ENCODE measurements at regions not wholly inside any gene's neighbourhood (a gene's known extent, or its start where the extent isn't known, plus 50 kb on each side); places are given as distances from the start of the nearest gene placed in this dataset.

DNA sequence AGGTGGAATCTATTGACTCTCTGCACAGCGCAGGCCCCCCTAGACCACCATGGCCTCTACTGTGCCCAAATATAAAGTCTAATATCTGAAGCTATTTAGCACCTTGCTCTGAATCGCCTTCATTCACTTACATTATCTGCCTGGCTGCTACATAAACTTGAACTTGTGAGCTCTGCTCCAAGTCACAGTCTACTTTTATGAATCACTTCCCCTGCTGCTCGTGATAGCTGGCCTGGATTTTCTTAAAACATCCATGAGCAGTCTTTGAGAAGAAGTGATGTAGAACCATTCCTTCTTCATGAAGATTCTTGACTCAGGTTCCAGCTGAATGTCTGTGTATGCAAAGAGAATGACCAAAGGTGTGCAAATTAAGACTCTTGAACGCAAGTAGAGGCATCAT is 359.5 kb downstream of the RND3 start:
- intact Hi-C loops (cut with DNase I), result loop anchor here in 1 of 10 donors (10.0 kb wide), 1 partner anchor 357 kb away; the partner anchor contains the start of gene RND3

DNA sequence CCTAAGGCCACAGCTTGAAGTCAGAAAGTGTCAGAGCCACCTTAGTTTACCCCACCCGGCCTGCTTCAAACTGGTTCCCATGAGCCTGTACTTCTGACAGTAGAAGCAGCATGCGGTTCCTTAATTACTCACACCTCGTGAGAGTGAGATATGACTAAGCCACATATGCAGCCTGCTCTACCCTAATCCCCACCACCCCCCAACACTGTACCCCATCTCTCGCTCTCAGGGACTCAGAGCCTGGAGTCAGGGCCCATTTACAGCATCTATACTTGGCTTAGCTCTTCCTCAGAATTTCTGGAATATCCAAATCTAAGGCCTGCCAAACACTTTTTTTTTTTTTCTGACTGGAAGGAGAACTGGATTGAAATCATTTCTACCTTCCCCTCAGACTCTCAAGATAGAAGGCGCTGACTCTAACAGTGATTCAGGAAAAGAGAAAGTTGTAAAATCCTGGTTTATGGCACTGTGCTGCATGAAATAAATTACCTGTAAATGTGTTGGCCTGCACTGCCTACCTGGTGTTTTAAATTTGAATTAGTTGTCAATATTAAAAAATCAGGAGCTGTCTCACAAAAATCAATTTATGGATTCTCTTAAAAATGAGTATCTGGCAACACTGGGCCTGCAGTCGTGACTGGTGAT is 360.0 kb downstream of the RND3 start:
- H3K36me3 ChIP-seq, result no peaks in the 10 kb centered on the region
- no peak overlapping the region for H3K27ac ChIP-seq
- 84 to 87% (median 85%) methylated on average over 6 of the region's 6 CpGs for WGBS, 4 donors
- TF ChIP-seq POLR2A (IDR thresholded peaks at IDR 0.05), result no peak
- TF ChIP-seq, protein P1, sequence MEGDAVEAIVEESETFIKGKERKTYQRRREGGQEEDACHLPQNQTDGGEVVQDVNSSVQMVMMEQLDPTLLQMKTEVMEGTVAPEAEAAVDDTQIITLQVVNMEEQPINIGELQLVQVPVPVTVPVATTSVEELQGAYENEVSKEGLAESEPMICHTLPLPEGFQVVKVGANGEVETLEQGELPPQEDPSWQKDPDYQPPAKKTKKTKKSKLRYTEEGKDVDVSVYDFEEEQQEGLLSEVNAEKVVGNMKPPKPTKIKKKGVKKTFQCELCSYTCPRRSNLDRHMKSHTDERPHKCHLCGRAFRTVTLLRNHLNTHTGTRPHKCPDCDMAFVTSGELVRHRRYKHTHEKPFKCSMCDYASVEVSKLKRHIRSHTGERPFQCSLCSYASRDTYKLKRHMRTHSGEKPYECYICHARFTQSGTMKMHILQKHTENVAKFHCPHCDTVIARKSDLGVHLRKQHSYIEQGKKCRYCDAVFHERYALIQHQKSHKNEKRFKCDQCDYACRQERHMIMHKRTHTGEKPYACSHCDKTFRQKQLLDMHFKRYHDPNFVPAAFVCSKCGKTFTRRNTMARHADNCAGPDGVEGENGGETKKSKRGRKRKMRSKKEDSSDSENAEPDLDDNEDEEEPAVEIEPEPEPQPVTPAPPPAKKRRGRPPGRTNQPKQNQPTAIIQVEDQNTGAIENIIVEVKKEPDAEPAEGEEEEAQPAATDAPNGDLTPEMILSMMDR (IDR thresholded peaks at IDR 0.05), result no peak
- H3K27me3 ChIP-seq, result no peaks in the 10 kb centered on the region
- H3K4me1 ChIP-seq, result no peaks in the 10 kb centered on the region
- ATAC-seq (no peak), DNase-seq (no peak)
- H3K4me3 ChIP-seq, result no peak overlapping the region
- H3K9me3 ChIP-seq, result no peaks in the 10 kb centered on the region
- intact Hi-C loops (cut with DNase I), result loop anchor here in 1 of 10 donors (10.0 kb wide), 1 partner anchor 357 kb away; the partner anchor contains the start of gene RND3

More for the DNA sequence above, 359.5 kb downstream of the RND3 start:
- H3K9me3 ChIP-seq, result no peaks in the 10 kb centered on the region
- TF ChIP-seq, protein P1 (IDR thresholded peaks at IDR 0.05), result no peak
- no peak for TF ChIP-seq POLR2A (IDR thresholded peaks at IDR 0.05)
- H3K36me3 ChIP-seq, result no peaks in the 10 kb centered on the region
- H3K4me3 ChIP-seq, result no peak overlapping the region
- no peak overlapping the region for H3K27ac ChIP-seq
- WGBS, 4 donors, result 73 to 89% (median 81%) methylated on average over 4 of the region's 4 CpGs
- no peak for ATAC-seq
- no peaks in the 10 kb centered on the region for H3K27me3 ChIP-seq
- no peaks in the 10 kb centered on the region for H3K4me1 ChIP-seq
- DNase-seq, result no peak

DNA sequence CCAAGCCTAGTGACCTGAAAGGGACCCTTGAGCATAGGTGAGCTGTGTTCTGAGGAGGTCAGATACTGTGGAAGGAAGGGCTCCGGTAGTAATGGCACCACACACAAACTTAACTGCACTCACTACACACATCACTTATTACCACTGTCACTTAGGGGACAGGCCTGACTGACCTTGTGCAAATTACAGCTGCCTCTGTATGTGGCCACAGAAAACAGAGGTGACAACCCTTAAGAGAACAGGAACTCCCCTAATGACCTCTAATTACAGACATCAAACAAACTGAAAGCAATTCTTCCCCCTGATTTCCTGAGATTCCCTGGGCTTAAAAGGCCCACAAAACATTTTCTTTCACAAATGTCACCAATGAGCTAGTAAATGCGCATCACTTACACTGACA is 360.6 kb downstream of the RND3 start:
- no peaks in the 10 kb centered on the region for H3K4me1 ChIP-seq
- no peak overlapping the region for H3K27ac ChIP-seq
- DNase-seq, result no peak
- H3K36me3 ChIP-seq, result no peaks in the 10 kb centered on the region
- WGBS, 4 donors, result 77 to 92% (median 86%) methylated on average over 2 of the region's 2 CpGs
- no peaks in the 10 kb centered on the region for H3K9me3 ChIP-seq
- no peak overlapping the region for H3K4me3 ChIP-seq
- no peaks in the 10 kb centered on the region for H3K27me3 ChIP-seq
- TF ChIP-seq POLR2A (IDR thresholded peaks at IDR 0.05), result no peak
- TF ChIP-seq, protein P1 (IDR thresholded peaks at IDR 0.05), result no peak
- ATAC-seq, result no peak
- intact Hi-C loops (cut with DNase I), result loop anchor here in 1 of 10 donors (10.0 kb wide), 1 partner anchor 358 kb away; the partner anchor contains the start of gene RND3

DNA sequence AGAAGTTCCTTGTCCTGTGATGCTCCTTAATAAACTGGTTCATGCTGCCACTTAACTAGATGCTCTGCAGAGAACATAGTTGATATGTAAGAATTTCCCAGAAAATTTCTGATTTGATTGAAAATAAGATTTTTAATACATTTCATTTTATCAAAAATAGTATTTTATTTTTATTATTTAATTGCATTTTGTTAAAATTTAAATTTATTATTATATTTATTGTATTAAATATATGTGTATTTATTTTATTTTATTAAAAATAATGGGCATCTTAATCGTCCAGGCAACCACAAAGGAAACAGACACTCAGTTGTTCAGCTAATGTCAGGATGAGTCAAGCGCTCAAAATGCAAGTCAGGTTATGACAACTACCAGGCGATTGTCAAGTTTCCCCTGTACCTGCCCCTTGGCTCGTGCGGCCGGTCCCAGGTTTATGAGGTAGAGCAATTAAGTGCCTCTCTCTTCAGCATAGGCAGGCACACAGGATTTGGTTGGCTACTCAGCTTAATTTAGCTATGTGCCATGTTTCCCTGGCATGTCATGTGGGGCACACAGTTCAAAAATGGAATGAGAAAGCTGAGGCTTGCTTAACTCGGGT is 361.2 kb downstream of the RND3 start:
- Histone ChIP-seq H3K4me3 (no peak overlapping the region), H3K27ac (no peak overlapping the region), H3K27me3 (no peaks in the 10 kb centered on the region), H3K4me1 (no peaks in the 10 kb centered on the region), H3K36me3 (no peaks in the 10 kb centered on the region), H3K9me3 (no peaks in the 10 kb centered on the region)
- TF ChIP-seq, protein P1 (IDR thresholded peaks at IDR 0.05), result no peak
- no peak for TF ChIP-seq POLR2A (IDR thresholded peaks at IDR 0.05)
- intact Hi-C loops (cut with DNase I), result loop anchor here in 1 of 10 donors (10.0 kb wide), 1 partner anchor 359 kb away; the partner anchor contains the start of gene RND3
- ATAC-seq, result no peak
- WGBS, 4 donors, result 94 to 95% (median 94%) methylated on average over 7 of the region's 7 CpGs
- no peak for DNase-seq
